Activated naive CD8-positive, alpha-beta T cell (primary cell): ENCODE measurements at regions not wholly inside any gene's neighbourhood (a gene's known extent, or its start where the extent isn't known, plus 50 kb on each side); places are given as distances from the start of the nearest gene placed in this dataset.

ENCODE experiments used
- H3K27ac Mint-ChIP-seq: one replicate; pipeline ENCODE4 v1.8.0; 2021; ENCODE audit warnings: mixed read lengths
- H3K27me3 Mint-ChIP-seq: one replicate; pipeline ENCODE4 v1.8.0; 2021; ENCODE audit warnings: mixed read lengths
- H3K36me3 Mint-ChIP-seq: one replicate; pipeline ENCODE4 v1.8.0; 2021; ENCODE audit warnings: mixed read lengths
- H3K4me1 Mint-ChIP-seq: one replicate; pipeline ENCODE4 v1.8.0; 2021; ENCODE audit warnings: low read depth, mixed read lengths
- H3K4me3 Mint-ChIP-seq: one replicate; pipeline ENCODE4 v1.8.0; 2021; ENCODE audit warnings: mild to moderate bottlenecking, mixed read lengths
- H3K9me3 Mint-ChIP-seq: one replicate; pipeline ENCODE4 v1.8.0; 2021; ENCODE audit warnings: low read depth, mixed read lengths

DNA sequence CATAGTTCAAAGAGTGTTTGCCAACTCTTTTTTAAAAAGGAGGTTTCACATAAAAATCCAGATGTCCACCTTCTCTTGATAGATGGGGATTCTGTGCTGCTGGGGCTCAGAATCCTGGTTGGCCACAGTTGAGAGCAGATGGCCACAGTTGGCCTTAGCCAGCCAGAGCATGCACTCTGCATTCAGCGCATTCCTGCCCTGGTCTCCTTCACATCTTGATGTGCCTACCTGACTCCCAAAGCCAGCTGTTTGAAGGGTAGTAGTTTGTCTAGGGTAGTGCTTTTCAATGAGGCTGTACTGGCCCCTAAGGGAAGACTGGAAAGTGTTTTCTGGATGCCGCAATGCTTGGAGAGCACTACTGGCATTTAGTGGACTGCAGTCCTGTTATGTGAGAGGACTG is 208.1 kb upstream of the HDAC9 start:
- no peaks in the 10 kb centered on the region for H3K9me3 Mint-ChIP-seq
- H3K27me3 Mint-ChIP-seq = peaks cover 1% of the 10 kb centered on the region
- no peak overlapping the region for H3K27ac Mint-ChIP-seq
- H3K4me1 Mint-ChIP-seq = peaks cover 4% of the 10 kb centered on the region
- no peak overlapping the region for H3K4me3 Mint-ChIP-seq
- H3K36me3 Mint-ChIP-seq = no peaks in the 10 kb centered on the region

- no peak overlapping the region for H3K27ac Mint-ChIP-seq
- H3K4me3 Mint-ChIP-seq = no peak overlapping the region
- H3K27me3 Mint-ChIP-seq = peaks cover 1% of the 10 kb centered on the region
- H3K4me1 Mint-ChIP-seq = peaks cover 4% of the 10 kb centered on the region
- H3K36me3 Mint-ChIP-seq = no peaks in the 10 kb centered on the region
- no peaks in the 10 kb centered on the region for H3K9me3 Mint-ChIP-seq
These were observed 207.1 kb upstream of the HDAC9 start for GRCh38 chr7:18288322-18289037.

DNA sequence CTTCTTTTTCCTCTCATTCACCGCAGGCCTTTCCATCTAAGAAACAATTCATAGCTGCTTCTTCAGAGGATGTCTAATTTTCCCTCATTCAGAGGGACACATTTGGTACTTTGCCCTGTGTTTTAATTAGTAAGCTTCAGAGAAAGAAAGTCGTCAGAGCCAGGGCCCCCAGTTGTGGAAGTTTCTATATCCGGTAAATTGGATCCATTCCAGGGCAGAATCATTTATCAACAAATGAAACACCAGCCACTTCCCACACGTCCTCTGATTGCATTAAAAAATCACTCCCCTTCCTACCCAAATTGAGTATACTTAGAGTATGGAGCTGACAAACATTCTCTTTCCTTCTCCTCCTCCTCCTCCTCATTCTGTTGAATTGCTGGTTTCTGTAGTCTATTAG is 205.8 kb upstream of the HDAC9 start:
- Mint-ChIP-seq H3K27ac (no peak overlapping the region), H3K4me3 (no peak overlapping the region), H3K27me3 (peaks cover 1% of the 10 kb centered on the region), H3K36me3 (no peaks in the 10 kb centered on the region), H3K4me1 (peaks cover 4% of the 10 kb centered on the region), H3K9me3 (no peaks in the 10 kb centered on the region)

GRCh38 chr7:18290223-18290622 is 205.3 kb upstream of the HDAC9 start:
- Mint-ChIP-seq H3K9me3 (no peaks in the 10 kb centered on the region), H3K27ac (no peak overlapping the region), H3K36me3 (no peaks in the 10 kb centered on the region), H3K4me3 (no peak overlapping the region), H3K27me3 (peaks cover 1% of the 10 kb centered on the region), H3K4me1 (peaks cover 4% of the 10 kb centered on the region)

DNA sequence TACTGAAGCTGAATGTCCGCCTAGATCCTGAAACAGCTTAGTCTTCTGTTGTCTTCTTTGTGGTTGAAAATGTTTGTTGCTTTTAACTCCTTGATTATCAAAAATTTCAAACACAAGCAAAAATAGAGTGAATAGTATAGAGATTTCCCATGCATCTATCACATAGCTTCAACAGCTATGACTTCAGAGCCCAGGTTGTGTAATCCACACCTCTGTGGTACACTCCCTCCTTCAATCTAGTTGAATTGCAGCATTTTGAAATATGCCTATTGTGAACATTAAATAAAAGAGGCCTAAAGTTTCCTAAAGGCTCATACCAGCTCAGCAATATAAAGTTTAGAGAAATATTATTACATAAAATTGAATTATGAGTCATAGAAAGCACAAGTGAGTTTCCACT is 204.7 kb upstream of the HDAC9 start:
- Mint-ChIP-seq H3K27me3 (peaks cover 1% of the 10 kb centered on the region), H3K4me1 (peaks cover 4% of the 10 kb centered on the region), H3K27ac (no peak overlapping the region), H3K36me3 (no peaks in the 10 kb centered on the region), H3K9me3 (no peaks in the 10 kb centered on the region), H3K4me3 (no peak overlapping the region)

DNA sequence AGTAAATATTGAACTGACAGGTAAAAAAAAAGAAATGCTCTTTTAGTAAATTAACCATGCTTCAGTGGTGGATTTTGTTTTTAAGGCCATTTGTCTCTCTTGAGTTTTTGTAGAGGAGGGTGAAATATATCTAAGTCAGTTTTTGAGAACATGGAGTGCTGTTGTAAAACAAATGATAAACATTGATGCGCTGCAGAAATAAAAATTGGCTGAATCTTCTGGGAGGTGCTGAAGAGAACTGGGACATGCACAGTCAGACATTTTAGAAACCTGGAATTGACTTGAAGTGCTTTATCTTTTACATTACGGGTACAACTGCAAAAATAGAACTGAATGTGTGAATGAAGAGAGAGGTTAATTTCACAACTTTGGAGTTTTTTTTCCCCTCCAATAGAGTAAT is 203.0 kb upstream of the HDAC9 start:
- Mint-ChIP-seq H3K27me3 (peaks cover 1% of the 10 kb centered on the region), H3K36me3 (no peaks in the 10 kb centered on the region), H3K4me1 (peaks cover 4% of the 10 kb centered on the region), H3K27ac (no peak overlapping the region), H3K4me3 (no peak overlapping the region), H3K9me3 (no peaks in the 10 kb centered on the region)

- no peak overlapping the region for H3K4me3 Mint-ChIP-seq
- no peaks in the 10 kb centered on the region for H3K36me3 Mint-ChIP-seq
- no peak overlapping the region for H3K27ac Mint-ChIP-seq
- H3K27me3 Mint-ChIP-seq = peaks cover 1% of the 10 kb centered on the region
- H3K4me1 Mint-ChIP-seq = peaks cover 4% of the 10 kb centered on the region
- no peaks in the 10 kb centered on the region for H3K9me3 Mint-ChIP-seq
These were observed 201.8 kb upstream of the HDAC9 start for GRCh38 chr7:18293759-18294158.

DNA sequence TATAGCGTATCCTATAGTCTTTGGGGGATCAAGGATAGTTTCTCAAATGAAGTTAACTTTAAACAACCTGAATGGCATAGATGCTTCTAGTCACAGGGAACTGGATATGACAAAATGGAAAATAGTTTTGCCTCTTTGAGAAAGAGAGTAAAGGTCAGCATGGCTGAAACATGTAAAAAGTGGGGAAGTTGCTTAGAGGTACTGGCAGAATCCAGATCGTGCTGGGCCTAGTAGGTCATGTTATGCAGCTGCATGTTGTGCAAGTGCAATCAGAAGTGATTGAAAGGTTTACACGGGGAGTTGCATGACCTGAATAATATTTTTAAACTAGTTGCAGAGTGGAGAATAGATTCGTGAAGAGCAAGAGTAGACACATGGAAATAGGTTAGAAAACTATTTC is 201.1 kb upstream of the HDAC9 start:
- H3K4me1 Mint-ChIP-seq = peaks cover 4% of the 10 kb centered on the region
- peaks cover 1% of the 10 kb centered on the region for H3K27me3 Mint-ChIP-seq
- no peak overlapping the region for H3K27ac Mint-ChIP-seq
- no peaks in the 10 kb centered on the region for H3K9me3 Mint-ChIP-seq
- H3K36me3 Mint-ChIP-seq = no peaks in the 10 kb centered on the region
- H3K4me3 Mint-ChIP-seq = no peak overlapping the region

DNA sequence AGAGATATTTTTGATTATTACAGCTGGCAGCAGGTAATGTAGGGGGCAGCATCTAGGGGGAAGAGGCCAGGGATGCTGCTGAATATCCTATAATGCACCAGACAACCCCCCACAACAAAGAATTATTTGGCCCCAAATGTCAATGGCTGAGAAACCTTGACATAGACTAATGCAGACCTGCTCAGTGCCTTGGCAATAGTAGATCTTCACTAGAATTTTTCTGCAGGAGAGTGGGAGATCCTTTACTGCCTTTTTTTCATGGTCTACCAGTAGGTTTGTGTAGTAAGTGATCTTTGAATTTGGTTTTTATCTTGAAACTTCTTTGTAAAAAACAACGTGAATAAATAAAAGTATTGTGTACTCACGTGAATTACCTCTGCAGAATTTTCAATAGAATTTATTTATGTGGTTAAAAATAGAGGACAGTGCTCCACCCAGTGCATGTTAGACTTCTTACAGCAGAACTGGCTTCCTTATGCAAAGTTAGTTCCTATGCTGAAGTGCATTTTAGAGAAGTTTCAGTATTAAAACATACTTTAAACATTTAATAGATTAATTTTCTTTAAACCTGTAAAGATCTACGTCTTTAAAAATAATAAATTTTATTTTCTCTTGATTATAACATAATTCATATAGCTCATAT is 199.6 kb upstream of the HDAC9 start:
- H3K4me1 Mint-ChIP-seq = no peaks in the 10 kb centered on the region
- H3K27ac Mint-ChIP-seq = no peak overlapping the region
- H3K36me3 Mint-ChIP-seq = no peaks in the 10 kb centered on the region
- H3K27me3 Mint-ChIP-seq = no peaks in the 10 kb centered on the region
- H3K4me3 Mint-ChIP-seq = no peak overlapping the region
- no peaks in the 10 kb centered on the region for H3K9me3 Mint-ChIP-seq

DNA sequence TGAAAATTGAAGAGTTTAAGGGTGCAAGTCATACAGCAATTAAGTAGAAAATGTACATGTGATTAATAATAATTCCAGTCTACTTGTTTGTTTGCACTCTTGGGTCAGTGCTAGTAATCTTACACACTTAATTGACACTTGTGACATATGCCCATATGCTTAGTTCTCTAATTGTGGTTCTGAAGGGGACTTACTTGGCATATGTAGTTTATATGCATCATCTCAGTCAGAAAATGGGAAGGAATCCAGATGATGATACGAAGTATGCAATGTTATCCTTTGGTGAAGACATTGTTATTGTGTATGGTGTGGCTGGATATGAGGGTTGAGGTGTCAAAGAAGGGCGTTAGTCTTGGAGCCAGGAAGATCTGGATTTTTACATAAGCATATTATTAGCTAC is 193.5 kb upstream of the HDAC9 start:
- Mint-ChIP-seq H3K27ac (no peak overlapping the region), H3K4me1 (no peaks in the 10 kb centered on the region), H3K4me3 (no peak overlapping the region), H3K9me3 (no peaks in the 10 kb centered on the region), H3K27me3 (no peaks in the 10 kb centered on the region), H3K36me3 (no peaks in the 10 kb centered on the region)

- Mint-ChIP-seq H3K4me1 (no peaks in the 10 kb centered on the region), H3K4me3 (no peak overlapping the region), H3K9me3 (no peaks in the 10 kb centered on the region), H3K27me3 (no peaks in the 10 kb centered on the region), H3K36me3 (no peaks in the 10 kb centered on the region), H3K27ac (no peak overlapping the region)
These were observed 189.7 kb upstream of the HDAC9 start for GRCh38 chr7:18305866-18306265.

DNA sequence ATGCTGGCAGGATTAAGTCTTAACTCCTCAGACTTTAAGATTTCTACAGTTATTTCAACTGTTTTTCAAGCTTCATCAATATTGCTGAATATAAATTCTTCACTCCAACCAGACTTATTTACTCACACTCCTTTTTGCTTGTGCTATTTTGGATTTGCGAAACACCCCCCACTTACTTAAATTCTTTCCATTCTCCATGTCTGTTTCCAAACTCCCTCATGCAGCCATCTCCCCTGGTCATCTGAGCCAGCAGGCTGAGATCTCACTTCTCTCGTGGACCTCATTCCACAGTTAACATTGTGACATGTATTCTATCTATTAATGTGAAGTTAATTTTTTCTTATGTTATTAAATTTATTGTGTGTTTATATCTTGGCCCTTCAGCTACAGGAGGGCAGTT is 188.9 kb upstream of the HDAC9 start:
- Mint-ChIP-seq H3K4me1 (no peaks in the 10 kb centered on the region), H3K27me3 (no peaks in the 10 kb centered on the region), H3K27ac (no peak overlapping the region)

DNA sequence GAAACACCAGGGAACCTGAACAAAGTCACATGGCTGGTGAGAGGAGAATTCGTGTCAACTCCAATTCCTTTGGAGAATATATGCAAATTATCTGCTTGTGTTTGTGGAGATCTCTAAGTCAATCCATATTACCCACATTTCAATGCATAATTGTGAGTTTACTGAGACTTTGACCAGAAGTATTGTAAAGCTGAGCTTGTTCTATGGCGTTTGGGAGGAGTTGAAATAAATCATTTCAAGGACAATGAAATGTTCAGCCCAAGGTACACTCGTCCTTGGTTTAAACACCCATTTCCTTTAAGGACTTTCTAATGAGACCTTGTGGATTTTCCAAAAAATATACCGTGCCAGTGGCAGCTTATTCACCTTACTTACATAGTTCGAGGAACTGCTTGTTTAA is 186.6 kb upstream of the HDAC9 start:
- Mint-ChIP-seq H3K9me3 (no peaks in the 10 kb centered on the region), H3K27me3 (no peaks in the 10 kb centered on the region), H3K36me3 (no peaks in the 10 kb centered on the region), H3K4me1 (no peaks in the 10 kb centered on the region), H3K4me3 (no peak overlapping the region), H3K27ac (no peak overlapping the region)

More for the DNA sequence above, 188.9 kb upstream of the HDAC9 start:
- H3K9me3 Mint-ChIP-seq = no peaks in the 10 kb centered on the region
- no peaks in the 10 kb centered on the region for H3K36me3 Mint-ChIP-seq
- no peak overlapping the region for H3K4me3 Mint-ChIP-seq

- Mint-ChIP-seq H3K9me3 (no peaks in the 10 kb centered on the region), H3K4me3 (no peak overlapping the region), H3K4me1 (no peaks in the 10 kb centered on the region), H3K36me3 (no peaks in the 10 kb centered on the region), H3K27me3 (no peaks in the 10 kb centered on the region), H3K27ac (no peak overlapping the region)
These were observed 183.1 kb upstream of the HDAC9 start for GRCh38 chr7:18312482-18312881.

DNA sequence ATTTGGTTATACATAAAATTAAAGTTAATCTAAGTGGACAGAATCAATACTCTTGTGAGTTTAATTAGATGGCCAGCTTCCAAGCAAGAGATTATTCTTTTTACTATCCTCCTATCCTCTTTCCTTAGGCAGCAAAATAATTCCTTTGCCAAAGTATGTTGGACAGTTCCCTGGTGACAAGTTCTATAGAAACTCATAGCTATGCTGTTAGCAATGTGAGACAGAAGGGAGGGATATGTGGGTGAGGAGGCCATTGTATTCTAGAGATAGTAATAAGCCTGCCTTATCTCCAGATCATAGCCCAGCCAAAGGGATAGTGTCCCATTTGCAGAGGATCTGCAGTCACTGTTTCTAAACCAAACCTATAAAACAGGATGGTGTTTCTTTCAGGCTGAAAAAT is 181.6 kb upstream of the HDAC9 start:
- H3K27me3 Mint-ChIP-seq = no peaks in the 10 kb centered on the region
- no peak overlapping the region for H3K4me3 Mint-ChIP-seq
- no peaks in the 10 kb centered on the region for H3K4me1 Mint-ChIP-seq
- H3K27ac Mint-ChIP-seq = no peak overlapping the region
- H3K36me3 Mint-ChIP-seq = no peaks in the 10 kb centered on the region
- H3K9me3 Mint-ChIP-seq = no peaks in the 10 kb centered on the region

- no peak overlapping the region for H3K27ac Mint-ChIP-seq
- no peaks in the 10 kb centered on the region for H3K4me1 Mint-ChIP-seq
- no peaks in the 10 kb centered on the region for H3K27me3 Mint-ChIP-seq
- no peaks in the 10 kb centered on the region for H3K9me3 Mint-ChIP-seq
- no peak overlapping the region for H3K4me3 Mint-ChIP-seq
- H3K36me3 Mint-ChIP-seq = no peaks in the 10 kb centered on the region
These were observed 180.3 kb upstream of the HDAC9 start for GRCh38 chr7:18315241-18315640.
